SK-N-SH (cell line): ENCODE measurements at regions not wholly inside any gene's neighbourhood (a gene's known extent, or its start where the extent isn't known, plus 50 kb on each side); places are given as distances from the start of the nearest gene placed in this dataset.
"Not testable (repeated sequence)": the region's sequence is repeated elsewhere in the genome, so short reads cannot be mapped to it uniquely, and the experiment has no call there.

ENCODE experiments used
- CTCF ChIP-seq: fragments of 200-600 bp; sonication (generic); IDR thresholded peaks from 2 replicates; pipeline ENCODE4 v1.6.1; 2017; ENCODE audit warnings: antibody characterized with exemption, mild to moderate bottlenecking, moderate library complexity
- GABPA ChIP-seq: IDR thresholded peaks from 2 replicates; pipeline ENCODE4 v1.4.0; 2012; ENCODE audit warnings: low read depth, mild to moderate bottlenecking
- MAX ChIP-seq: IDR thresholded peaks from 2 replicates; pipeline ENCODE4 v1.4.0; 2012; ENCODE audit warnings: low read depth
- NRF1 ChIP-seq: IDR thresholded peaks from 2 replicates; pipeline ENCODE4 v1.6.1; 2012; ENCODE audit warnings: low read depth, mild to moderate bottlenecking, low read length
- PBX3 ChIP-seq: IDR thresholded peaks from 2 replicates; pipeline ENCODE4; 2012
- RAD21 ChIP-seq: IDR thresholded peaks from 2 replicates; pipeline ENCODE4 v1.6.1; 2012; ENCODE audit warnings: mild to moderate bottlenecking, low read length
- REST ChIP-seq: IDR thresholded peaks from 2 replicates; pipeline ENCODE4 v1.6.1; 2012; ENCODE audit warnings: mild to moderate bottlenecking, low read depth, low read length, moderate library complexity
- TAF1 ChIP-seq: IDR thresholded peaks from 2 replicates; pipeline ENCODE4 v1.6.1; 2012; ENCODE audit warnings: low read depth, mild to moderate bottlenecking, low read length, moderate library complexity, borderline replicate concordance
- USF2 ChIP-seq: fragments of 150-350 bp; IDR thresholded peaks from 2 replicates; pipeline ENCODE4 v1.6.1; 2017; ENCODE audit warnings: antibody characterized with exemption, low read length, low read depth, borderline replicate concordance

- not testable (repeated sequence) for TF ChIP-seq CTCF, RAD21, MAX, GABPA, USF2, PBX3, TAF1, REST, NRF1
Observed at GRCh38 chr7:6974876-6975275, 148.8 kb upstream of the CCZ1B start.
